PC-3 (cell line): ENCODE measurements at regions not wholly inside any gene's neighbourhood (a gene's known extent, or its start where the extent isn't known, plus 50 kb on each side); places are given as distances from the start of the nearest gene placed in this dataset.

ENCODE experiments used
- ATAC-seq: fragments of 200-7000 bp; cut with Tn5 transposase; 2 replicates; pipeline ENCODE4 v1.9.1; 2020; ENCODE audit warnings: mild to moderate bottlenecking, moderate library complexity
- BruUV-seq: library from RNA; stranded (reverse); fragments of 400-500 nt; replicated peaks from 2 replicates; lab custom pipeline; 2021; lab: Mats Ljungman, UMichigan
- CTCF ChIA-PET: fragments of 300-600 bp; sonication (Branson Sonifier 250); formaldehyde crosslinking; loops from one replicate; lab custom pipeline; 2022; ENCODE audit warnings: antibody characterized with exemption; lab: Charles Lee
- POLR2A ChIA-PET: fragments of 300-600 bp; sonication (Branson Sonifier 250); formaldehyde crosslinking; loops from one replicate; lab custom pipeline; 2022; ENCODE audit warnings: antibody characterized with exemption; ENCODE audit not compliant: unreplicated experiment; lab: Charles Lee
- DNase-seq: peaks from one replicate; pipeline ENCODE4 v3.0.0-alpha.2; 2015
- H2AFZ ChIP-seq: fragments of 300-600 bp; sonication (generic); 2 replicates; pipeline ENCODE4 v1.6.0; 2016; ENCODE audit warnings: antibody characterized with exemption, low read length
- H3F3A ChIP-seq: fragments of 300-600 bp; sonication (generic); one replicate; pipeline ENCODE4 v1.6.0; 2017; ENCODE audit warnings: antibody characterized with exemption, low read length, control low read depth, mild to moderate bottlenecking; ENCODE audit not compliant: unreplicated experiment
- H3K27ac ChIP-seq: fragments of 300-600 bp; sonication (generic); 2 replicates; pipeline ENCODE4 v1.5.1; 2016; ENCODE audit warnings: mild to moderate bottlenecking, low read length
- H3K27me3 ChIP-seq: fragments of 300-600 bp; sonication (generic); 2 replicates; pipeline ENCODE4 v1.6.1; 2016; ENCODE audit warnings: low read length, mixed read lengths
- H3K36me3 ChIP-seq: fragments of 300-600 bp; sonication (generic); 2 replicates; pipeline ENCODE4 v1.6.1; 2016; ENCODE audit warnings: low read depth, mixed run types, low read length, mixed read lengths
- H3K4me1 ChIP-seq: fragments of 300-600 bp; sonication (generic); 2 replicates; pipeline ENCODE4 v1.5.1; 2016; ENCODE audit warnings: low read length; ENCODE audit not compliant: insufficient read depth
- H3K4me2 ChIP-seq: fragments of 300-600 bp; sonication (generic); 2 replicates; pipeline ENCODE4 v1.6.0; 2016; ENCODE audit warnings: low read length
- H3K4me3 ChIP-seq: fragments of 300-600 bp; sonication (generic); 2 replicates; pipeline ENCODE4 v1.5.1; 2016; ENCODE audit warnings: mild to moderate bottlenecking, low read length, mixed read lengths
- H3K79me2 ChIP-seq: fragments of 300-600 bp; sonication (generic); 2 replicates; pipeline ENCODE4 v1.6.1; 2017; ENCODE audit warnings: low read length, mixed read lengths
- H3K9ac ChIP-seq: fragments of 300-600 bp; sonication (generic); 2 replicates; pipeline ENCODE4 v1.6.0; 2016; ENCODE audit warnings: mild to moderate bottlenecking, low read length
- H3K9me2 ChIP-seq: fragments of 300-600 bp; sonication (generic); replicated peaks from 2 replicates; pipeline ENCODE4 v1.6.1; 2016; ENCODE audit warnings: mixed run types, low read length, mixed read lengths
- H3K9me3 ChIP-seq: fragments of 300-600 bp; sonication (generic); 2 replicates; pipeline ENCODE4 v1.6.1; 2016; ENCODE audit warnings: low read length, mixed read lengths
- H4K20me1 ChIP-seq: fragments of 300-600 bp; sonication (generic); 2 replicates; pipeline ENCODE4 v1.6.1; 2016; ENCODE audit warnings: low read length, mixed read lengths
- EZH2 ChIP-seq: fragments of 300-600 bp; sonication (generic); IDR thresholded peaks from one replicate; pipeline ENCODE4 v1.6.1; 2017; ENCODE audit warnings: antibody characterized with exemption, mild to moderate bottlenecking, low read length; ENCODE audit not compliant: unreplicated experiment
- EZH2phosphoT487 ChIP-seq: fragments of 300-600 bp; sonication (generic); IDR thresholded peaks from 2 replicates; pipeline ENCODE4 v1.6.1; 2018; ENCODE audit warnings: mild to moderate bottlenecking, antibody characterized with exemption, low read length, borderline replicate concordance
- intact Hi-C: fragments of 100-400 bp; cut with micrococcal nuclease; formaldehyde crosslinking; loops from 2 replicates; pipeline ENCODE4 v1.9.0; 2023
- TF ChIP-seq, protein P1 (sequence below): fragments of 300-600 bp; sonication (generic); conservative IDR thresholded peaks from 2 replicates; pipeline ENCODE4 v1.5.1; 2017; ENCODE audit warnings: antibody characterized with exemption, low read depth, mild to moderate bottlenecking, low read length

DNA sequence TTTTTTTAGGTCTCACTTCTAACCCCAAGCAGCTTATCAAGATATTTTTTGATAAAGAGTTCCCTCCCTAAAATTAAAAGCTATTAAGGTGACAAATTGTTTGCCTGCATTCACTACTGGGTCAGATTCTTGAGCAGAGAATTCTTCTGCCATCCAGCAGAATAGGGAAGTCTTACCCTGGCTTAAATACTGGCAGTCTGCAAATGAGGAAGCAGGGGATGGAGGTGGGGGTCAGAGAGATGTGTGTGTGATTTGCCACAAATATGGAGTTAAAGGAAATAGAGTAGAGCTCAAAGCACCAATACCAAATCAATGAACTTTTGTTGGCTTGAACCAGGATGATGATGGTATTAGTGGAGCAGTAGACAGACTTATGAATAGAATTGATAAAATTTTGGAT lies 122.2 kb downstream of the ANXA5 start:
- Histone ChIP-seq H3K9ac (no peak overlapping the region), H2AFZ (no peak overlapping the region), H3K4me1 (no peaks in the 10 kb centered on the region), H3F3A (no peaks in the 10 kb centered on the region), H3K9me3 (no peaks in the 10 kb centered on the region), H3K79me2 (no peaks in the 10 kb centered on the region), H4K20me1 (no peaks in the 10 kb centered on the region), H3K4me2 (no peak overlapping the region), H3K27me3 (no peaks in the 10 kb centered on the region), H3K9me2 (no peaks in the 10 kb centered on the region), H3K4me3 (no peak overlapping the region), H3K36me3 (no peaks in the 10 kb centered on the region), H3K27ac (no peak overlapping the region)
- no TSS peak for BruUV-seq
- ChIA-PET POLR2A (no interaction called here), CTCF (no interaction called here)
- no peak for DNase-seq
- TF ChIP-seq EZH2phosphoT487 (no peak), EZH2 (no peak)
- TF ChIP-seq, protein P1, sequence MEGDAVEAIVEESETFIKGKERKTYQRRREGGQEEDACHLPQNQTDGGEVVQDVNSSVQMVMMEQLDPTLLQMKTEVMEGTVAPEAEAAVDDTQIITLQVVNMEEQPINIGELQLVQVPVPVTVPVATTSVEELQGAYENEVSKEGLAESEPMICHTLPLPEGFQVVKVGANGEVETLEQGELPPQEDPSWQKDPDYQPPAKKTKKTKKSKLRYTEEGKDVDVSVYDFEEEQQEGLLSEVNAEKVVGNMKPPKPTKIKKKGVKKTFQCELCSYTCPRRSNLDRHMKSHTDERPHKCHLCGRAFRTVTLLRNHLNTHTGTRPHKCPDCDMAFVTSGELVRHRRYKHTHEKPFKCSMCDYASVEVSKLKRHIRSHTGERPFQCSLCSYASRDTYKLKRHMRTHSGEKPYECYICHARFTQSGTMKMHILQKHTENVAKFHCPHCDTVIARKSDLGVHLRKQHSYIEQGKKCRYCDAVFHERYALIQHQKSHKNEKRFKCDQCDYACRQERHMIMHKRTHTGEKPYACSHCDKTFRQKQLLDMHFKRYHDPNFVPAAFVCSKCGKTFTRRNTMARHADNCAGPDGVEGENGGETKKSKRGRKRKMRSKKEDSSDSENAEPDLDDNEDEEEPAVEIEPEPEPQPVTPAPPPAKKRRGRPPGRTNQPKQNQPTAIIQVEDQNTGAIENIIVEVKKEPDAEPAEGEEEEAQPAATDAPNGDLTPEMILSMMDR = no peak
- intact Hi-C loops = no loop called here
- no peak for ATAC-seq

DNA sequence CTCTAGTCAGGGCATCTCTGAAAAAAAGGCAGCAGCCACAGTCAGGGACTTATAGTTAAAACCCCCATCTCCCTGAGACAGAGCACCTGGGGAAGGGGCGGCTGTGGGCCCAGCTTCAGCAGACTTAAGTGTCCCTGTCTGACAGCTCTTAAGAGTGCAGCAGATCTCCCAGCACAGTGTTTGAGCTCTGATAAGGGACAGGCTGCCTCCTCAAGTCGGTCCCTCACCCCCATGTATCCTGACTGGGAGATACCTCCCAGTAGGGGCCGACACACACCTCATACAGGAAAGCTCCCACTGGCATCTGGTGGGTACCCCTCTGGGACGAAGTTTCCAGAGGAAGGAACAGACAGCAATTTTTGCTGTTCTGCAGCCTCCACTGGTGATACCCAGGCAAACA lies 129.0 kb downstream of the ANXA5 start:
- no peak overlapping the region for H3K27ac ChIP-seq
- TF ChIP-seq, protein P1 = no peak
- TF ChIP-seq EZH2 (no peak), EZH2phosphoT487 (no peak)
- intact Hi-C loops = no loop called here
- no peaks in the 10 kb centered on the region for H3K27me3 ChIP-seq
- DNase-seq (no peak), ATAC-seq (no peak)
- no peaks in the 10 kb centered on the region for H3K79me2 ChIP-seq
- BruUV-seq = no TSS peak
- H2AFZ ChIP-seq = no peak overlapping the region
- H3K9ac ChIP-seq = no peak overlapping the region
- no peaks in the 10 kb centered on the region for H3F3A ChIP-seq
- ChIA-PET CTCF (no interaction called here), POLR2A (no interaction called here)
- no peaks in the 10 kb centered on the region for H3K36me3 ChIP-seq
- no peaks in the 10 kb centered on the region for H3K9me3 ChIP-seq
- no peak overlapping the region for H3K4me3 ChIP-seq
- H3K9me2 ChIP-seq = no peaks in the 10 kb centered on the region
- H3K4me1 ChIP-seq = no peaks in the 10 kb centered on the region
- no peak overlapping the region for H3K4me2 ChIP-seq
- no peaks in the 10 kb centered on the region for H4K20me1 ChIP-seq

DNA sequence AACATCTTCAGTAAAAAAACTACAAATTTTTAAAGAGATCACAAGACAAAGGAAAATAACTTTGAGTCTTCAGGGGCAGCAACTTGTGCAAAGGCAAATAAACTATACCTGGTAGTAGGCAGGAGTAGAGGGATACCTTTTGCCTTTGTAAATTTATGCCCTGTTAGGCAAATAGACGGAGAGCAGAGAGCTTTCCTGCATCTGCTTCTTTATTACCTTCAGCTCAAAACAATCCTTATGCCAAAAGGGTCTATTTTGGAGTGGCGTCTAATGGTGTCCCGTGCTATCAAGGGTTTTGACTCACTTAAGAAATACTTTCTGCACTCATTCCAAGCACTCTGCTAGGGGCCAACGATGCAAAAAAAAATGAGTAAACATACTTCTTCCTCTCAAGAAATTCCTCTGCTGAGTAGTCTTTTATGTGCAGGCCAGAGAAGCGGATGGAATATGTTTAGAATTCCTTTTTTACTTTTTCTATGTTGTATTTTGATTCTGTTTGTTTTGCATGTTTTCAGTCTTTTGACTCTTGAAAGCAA lies 131.9 kb downstream of the ANXA5 start:
- no peaks in the 10 kb centered on the region for H3F3A ChIP-seq

More for the DNA sequence above, 131.9 kb downstream of the ANXA5 start:
- Histone ChIP-seq H2AFZ (no peak overlapping the region), H3K27ac (no peak overlapping the region), H3K79me2 (no peaks in the 10 kb centered on the region), H3K4me2 (no peak overlapping the region), H3K36me3 (no peaks in the 10 kb centered on the region), H3K9me2 (no peaks in the 10 kb centered on the region), H3K4me3 (no peak overlapping the region), H3K9ac (no peak overlapping the region), H3K4me1 (no peaks in the 10 kb centered on the region), H4K20me1 (no peaks in the 10 kb centered on the region), H3K9me3 (no peaks in the 10 kb centered on the region), H3K27me3 (0 out of 2 replicates have a peak, but pooled peaks cover 8% of the 10 kb centered on the region)
- DNase-seq = peak; percentile 4
- ChIA-PET POLR2A (no interaction called here), CTCF (no interaction called here)
- no peak for ATAC-seq
- BruUV-seq = no TSS peak
- no peak for TF ChIP-seq EZH2phosphoT487
- TF ChIP-seq EZH2 = no peak
- TF ChIP-seq, protein P1 = no peak
- intact Hi-C loops = no loop called here
